ENCODE measurements at regions not wholly inside any gene's neighbourhood (a gene's known extent, or its start where the extent isn't known, plus 50 kb on each side); places are given as distances from the start of the nearest gene placed in this dataset.

DNA sequence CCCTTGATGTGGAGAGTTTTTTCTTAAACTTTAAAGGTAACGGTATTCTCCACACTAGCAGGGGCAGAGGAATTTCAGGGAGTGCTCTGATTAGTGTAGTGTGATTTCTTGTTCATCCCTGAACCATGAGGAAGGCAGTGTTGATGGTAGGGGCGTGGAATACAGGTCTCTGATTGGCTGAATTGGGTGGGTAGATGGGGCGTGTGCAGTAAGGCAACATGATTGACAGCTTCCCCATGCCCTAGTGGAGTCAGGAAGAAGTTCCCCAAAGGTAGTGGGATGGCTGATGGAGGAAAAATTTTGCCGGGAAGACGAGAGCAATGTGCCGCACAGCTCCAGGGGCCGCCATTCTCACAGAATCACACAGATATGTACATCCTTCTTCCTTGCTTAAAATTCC, 97.4 kb upstream of the SALL4 start:
- TF ChIP-seq SUZ12 (IDR thresholded peaks at IDR 0.05; ENCODE audit: extremely low read depth, insufficient read depth, insufficient read length) (no peak), ZNF274 (IDR thresholded peaks at IDR 0.05; ENCODE audit: low read depth, low read length) (no peak)

All from NT2/D1 (cell line).